HG02852 (cell line): ENCODE measurements at regions not wholly inside any gene's neighbourhood (a gene's known extent, or its start where the extent isn't known, plus 50 kb on each side); places are given as distances from the start of the nearest gene placed in this dataset.

Experiments
- ATAC-seq: cut with Tn5 transposase; IDR thresholded peaks from one replicate; pipeline ENCODE4 v1.9.1; 2021; ENCODE audit warnings: mild to moderate bottlenecking, moderate library complexity; ENCODE audit not compliant: unreplicated experiment

DNA sequence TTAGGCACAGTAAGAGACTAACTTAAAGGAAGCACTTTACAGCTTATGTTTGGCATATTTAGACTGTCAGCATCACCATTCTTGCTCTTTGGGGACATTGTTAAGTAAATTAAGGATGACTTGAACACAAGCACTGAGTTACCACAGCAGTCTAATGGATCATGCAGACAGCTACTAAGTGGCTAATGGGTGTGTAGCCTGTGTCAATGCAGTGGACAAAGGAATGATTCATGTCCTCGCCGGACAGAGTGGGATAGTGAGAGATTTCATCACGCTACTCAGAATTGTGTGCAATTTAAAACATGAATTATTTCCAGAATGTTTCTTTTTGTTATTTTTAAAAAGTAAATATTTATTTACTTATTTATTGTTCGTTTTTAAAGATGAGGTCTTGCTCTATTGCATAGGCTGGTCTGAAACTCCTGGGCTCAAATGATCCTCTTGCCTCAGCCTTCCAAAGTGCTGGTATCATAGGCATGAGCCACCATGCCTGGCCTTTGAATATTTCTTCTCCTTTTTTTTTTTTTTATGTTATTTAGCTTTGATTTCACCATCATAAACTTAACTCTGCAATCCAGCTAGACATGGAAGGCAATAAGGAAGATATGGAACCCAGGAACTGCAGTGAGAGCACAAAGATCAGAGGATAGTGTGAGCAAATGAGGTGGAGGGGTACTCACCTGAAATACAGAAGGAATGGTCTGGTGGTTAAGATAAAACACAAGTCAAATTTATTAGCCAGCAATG lies 53.0 kb upstream of the KLF4 start:
- no peak for ATAC-seq

GRCh38 chr9:107541523-107541922 lies 52.0 kb upstream of the KLF4 start:
- no peak for ATAC-seq

DNA sequence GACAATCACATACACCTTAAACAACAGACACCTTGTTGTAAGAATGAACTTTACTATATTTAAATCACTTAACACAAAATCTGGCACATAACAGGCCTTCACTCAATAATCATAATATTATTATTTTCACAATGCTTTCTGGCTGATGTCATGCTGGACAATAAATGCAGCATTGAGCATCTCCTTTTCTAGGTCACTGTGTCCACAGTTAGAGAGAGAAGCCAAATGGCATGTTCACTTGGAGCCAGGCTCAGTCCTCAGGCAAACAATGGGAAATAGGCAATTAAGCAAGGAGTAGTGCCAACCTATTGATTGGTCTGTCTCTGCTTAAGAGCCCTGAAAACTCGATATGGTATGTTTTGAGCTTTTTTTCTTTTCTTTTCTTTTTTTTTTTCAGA lies 50.6 kb upstream of the KLF4 start:
- no peak for ATAC-seq

DNA sequence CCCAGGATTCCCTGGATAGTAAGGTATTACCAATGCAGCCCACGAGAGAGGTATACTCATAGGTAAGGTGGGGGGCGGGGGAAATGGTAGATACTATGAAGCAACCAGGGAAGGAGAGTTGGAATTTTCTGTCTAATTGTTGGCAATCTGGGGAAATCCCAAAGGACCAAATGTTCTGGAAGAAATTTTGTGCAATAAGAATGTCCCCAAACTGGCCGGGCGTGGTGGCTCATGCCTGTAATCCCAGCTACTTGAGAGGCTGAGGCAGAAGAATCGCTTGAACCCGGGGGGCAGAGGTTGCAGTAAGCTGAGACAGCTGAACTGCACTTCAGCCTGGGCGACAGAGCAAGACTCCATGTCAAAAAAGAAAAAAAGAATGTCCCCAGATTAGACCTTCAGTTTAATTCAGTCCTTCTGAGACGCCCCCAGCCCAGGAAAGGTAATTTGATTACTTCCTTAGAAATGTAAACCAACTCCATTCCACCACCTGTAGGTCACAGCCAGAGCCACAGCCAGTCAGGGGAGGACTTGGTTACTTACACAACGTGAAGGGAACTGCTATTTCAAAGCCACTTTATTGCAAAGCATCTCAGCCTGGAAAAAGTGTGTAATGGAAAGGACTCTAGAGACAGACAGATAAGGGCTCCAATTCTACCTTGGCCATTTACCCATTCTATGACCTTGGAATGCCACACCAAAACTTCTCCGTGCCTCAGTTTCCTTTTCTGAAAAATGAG lies 50.0 kb upstream of the KLF4 start:
- ATAC-seq = no peak
